K562 (cell line): ENCODE measurements at regions not wholly inside any gene's neighbourhood (a gene's known extent, or its start where the extent isn't known, plus 50 kb on each side); places are given as distances from the start of the nearest gene placed in this dataset.

Source experiments
- ATAC-seq: fragments of 200-7000 bp; cut with Tn5 transposase; 3 replicates; pipeline ENCODE4 v1.9.1; 2020; ENCODE audit warnings: moderate library complexity
- BruUV-seq: library from RNA; stranded (reverse); fragments of 400-500 nt; replicated peaks from 2 replicates; lab custom pipeline; 2021; lab: Mats Ljungman, UMichigan
- CTCF ChIA-PET: fragments of 300-600 bp; formaldehyde crosslinking; extraction: SDS; loops from one replicate; lab custom pipeline; 2021; ENCODE audit warnings: low intra/inter-chr PET ratio; lab: Yijun Ruan, JAX
- POLR2A ChIA-PET: fragments of 300-600, 350-650 bp; sonication (Branson Sonifier 250); formaldehyde crosslinking; extraction: SDS; loops from one replicate; lab custom pipeline; 2021; ENCODE audit warnings: antibody characterized with exemption, inconsistent platforms; lab: Yijun Ruan, JAX
- DNase-seq, 4 experiments: peaks; one replicate each; pipeline versions ENCODE4 v3.0.0 to v3.0.0-alpha.2; 2011 to 2018; ENCODE audit warnings: low spot score in 3 of 4, mixed read lengths in 3 of 4; ENCODE audit errors: extremely low read depth in 1 of 4
- FAIRE-seq: peaks from 2 replicates; lab custom pipeline; 2011; peaks lifted over from hg19 to GRCh38; lab: Jason Lieb, UNC
- H2AFZ ChIP-seq: 2 replicates; pipeline ENCODE4 v1.6.0; 2011; ENCODE audit warnings: low read depth, low read length, control low read depth, inconsistent platforms
- H3K27ac ChIP-seq: fragments of 200-600 bp; 3 replicates; pipeline ENCODE4 v1.8.0; 2011; ENCODE audit warnings: low read depth, mild to moderate bottlenecking, control low read depth, inconsistent platforms, low read length, moderate library complexity, mixed read lengths; ENCODE audit errors: extremely low read depth
- H3K27me3 ChIP-seq, 2 experiments: fragments of 300-600 bp in 1 of 2; 2 replicates in 1 of 2; 3 replicates in 1 of 2; pipeline versions ENCODE4 v1.6.0 to v1.8.0; 2011; ENCODE audit warnings: inconsistent platforms in 2 of 2, low read length in 2 of 2, mild to moderate bottlenecking in 1 of 2, mixed read lengths in 1 of 2, moderate library complexity in 1 of 2; ENCODE audit not compliant: control insufficient read depth in 2 of 2, insufficient read depth in 2 of 2
- H3K36me3 ChIP-seq: fragments of 300-600 bp; 3 replicates; pipeline ENCODE4 v1.8.0; 2011; ENCODE audit warnings: mild to moderate bottlenecking, low read length, inconsistent platforms; ENCODE audit not compliant: control insufficient read depth, insufficient read depth
- H3K4me1 ChIP-seq, 2 experiments: fragments of 200-600 bp in 1 of 2; replicated peaks in 1 of 2; 2 replicates in 1 of 2; 3 replicates in 1 of 2; pipeline versions ENCODE4 v1.5.1 to v1.8.0; 2011; ENCODE audit warnings: inconsistent platforms in 2 of 2, low read length in 2 of 2, mild to moderate bottlenecking in 1 of 2, mixed read lengths in 1 of 2, moderate library complexity in 1 of 2; ENCODE audit not compliant: control insufficient read depth in 2 of 2, insufficient read depth in 2 of 2
- H3K4me2 ChIP-seq: 2 replicates; pipeline ENCODE4 v1.6.1; 2011; ENCODE audit warnings: low read length, control low read depth, inconsistent platforms, mixed read lengths; ENCODE audit not compliant: insufficient read depth
- H3K4me3 ChIP-seq: fragments of 200-600 bp; sonication (generic), shearing (Covaris generic); 2 replicates; pipeline ENCODE4 v1.5.1; 2016; ENCODE audit warnings: control low read depth, inconsistent platforms
- H3K79me2 ChIP-seq: fragments of 200-600 bp; 3 replicates; pipeline ENCODE4 v1.8.0; 2011; ENCODE audit warnings: low read length, inconsistent platforms; ENCODE audit not compliant: control insufficient read depth, insufficient read depth
- H3K9ac ChIP-seq, 2 experiments: 2 replicates each; pipeline versions ENCODE4 v1.6.0 to v1.6.1; 2011; ENCODE audit warnings: low read depth in 2 of 2, low read length in 2 of 2, control low read depth in 1 of 2, inconsistent platforms in 1 of 2, mild to moderate bottlenecking in 1 of 2, mixed read lengths in 1 of 2; ENCODE audit not compliant: insufficient read depth in 1 of 2
- H3K9me1 ChIP-seq: one replicate; pipeline ENCODE4 v1.6.0; 2011; ENCODE audit warnings: inconsistent platforms, mild to moderate bottlenecking, low read length, moderate library complexity; ENCODE audit not compliant: control insufficient read depth, insufficient read depth
- H3K9me3 ChIP-seq: replicated peaks from 2 replicates; pipeline ENCODE4 v1.5.1; 2011; ENCODE audit warnings: low read depth, low read length, inconsistent platforms; ENCODE audit not compliant: control insufficient read depth, insufficient read depth
- H4K20me1 ChIP-seq: replicated peaks from 2 replicates; pipeline ENCODE4 v1.6.1; 2011; ENCODE audit warnings: low read length, inconsistent platforms, mixed read lengths; ENCODE audit not compliant: control insufficient read depth, insufficient read depth
- ARNT ChIP-seq, 2 experiments: fragments of 450-650 bp; IDR thresholded peaks; 2 replicates each; pipeline ENCODE4 v1.6.1; 2016; ENCODE audit warnings: mild to moderate bottlenecking in 1 of 2
- EP300 ChIP-seq: IDR thresholded peaks from 2 replicates; pipeline ENCODE4 v1.6.1; 2012; ENCODE audit warnings: low read length, improper control_type of control experiment
- ESRRA ChIP-seq: fragments of 450-650 bp; IDR thresholded peaks from 2 replicates; pipeline ENCODE4 v1.6.1; 2014; ENCODE audit warnings: low read depth, mild to moderate bottlenecking, moderate library complexity, borderline replicate concordance
- GATAD2B ChIP-seq: fragments of 450-650 bp; IDR thresholded peaks from 2 replicates; pipeline ENCODE4 v1.6.1; 2017; ENCODE audit warnings: mild to moderate bottlenecking, borderline replicate concordance
- HDAC2 ChIP-seq: fragments of 450-650 bp; IDR thresholded peaks from 2 replicates; pipeline ENCODE4 v1.6.1; 2016; ENCODE audit warnings: mild to moderate bottlenecking
- NBN ChIP-seq: fragments of 450-650 bp; IDR thresholded peaks from 2 replicates; pipeline ENCODE4 v1.6.1; 2016; ENCODE audit warnings: low read depth, mild to moderate bottlenecking
- XRCC3 ChIP-seq: fragments of 450-650 bp; IDR thresholded peaks from 2 replicates; pipeline ENCODE4 v1.6.1; 2017; ENCODE audit warnings: mild to moderate bottlenecking, moderate library complexity
- YY1 ChIP-seq, 3 experiments: IDR thresholded peaks; 2 replicates each; pipeline ENCODE4 v1.6.1; 2011; ENCODE audit warnings: low read length in 2 of 3, mild to moderate bottlenecking in 2 of 3, moderate library complexity in 2 of 3, borderline replicate concordance in 1 of 3, control low read depth in 1 of 3, low read depth in 1 of 3; ENCODE audit not compliant: insufficient read depth in 3 of 3, insufficient replicate concordance in 2 of 3, control insufficient read depth in 1 of 3, insufficient read length in 1 of 3; ENCODE audit errors: extremely low read depth in 1 of 3
- ZNF121 ChIP-seq: sonication (generic); formaldehyde crosslinking; conservative IDR thresholded peaks from 2 replicates; pipeline ENCODE4 v1.8.0; 2022; ENCODE audit warnings: missing genetic modification reagents
- ZNF143 ChIP-seq: sonication (generic); formaldehyde crosslinking; IDR thresholded peaks from 2 replicates; pipeline ENCODE4 v1.9.0; 2022; ENCODE audit warnings: mild to moderate bottlenecking, missing genetic modification reagents
- ZNF146 ChIP-seq: IDR thresholded peaks from one replicate; pipeline ENCODE4 v1.6.1; 2018; ENCODE audit warnings: missing compliant biosample characterization; ENCODE audit not compliant: unreplicated experiment
- ZNF445 ChIP-seq: fragments of 250-450 bp; sonication (Bioruptor Pico); IDR thresholded peaks from 2 replicates; pipeline ENCODE4 v1.4.0; 2020; ENCODE audit warnings: low read depth, mild to moderate bottlenecking, moderate library complexity
- ZNF695 ChIP-seq: fragments of 450-650 bp; formaldehyde crosslinking; IDR thresholded peaks from 2 replicates; pipeline ENCODE4 v1.4.0; 2020; ENCODE audit warnings: mild to moderate bottlenecking, moderate library complexity
- ZNF696 ChIP-seq: fragments of 250-450 bp; sonication (Bioruptor Pico); conservative IDR thresholded peaks from 2 replicates; pipeline ENCODE4 v1.4.0; 2020; ENCODE audit warnings: mild to moderate bottlenecking, moderate library complexity
- ZNF780A ChIP-seq: fragments of 250-450 bp; sonication (Bioruptor Pico); IDR thresholded peaks from 2 replicates; pipeline ENCODE4 v1.5.0; 2021; ENCODE audit warnings: mild to moderate bottlenecking
- WGBS: fragments of 100-300 bp; shearing (Covaris generic); methylation state at CpG from one replicate; pipeline ENCODE4 v1.1.6; 2016; ENCODE audit warnings: low coverage, mixed read lengths; ENCODE audit not compliant: insufficient coverage; ENCODE audit errors: missing lambda C conversion rate; 5-methylcytosine and 5-hydroxymethylcytosine counted together
- in situ Hi-C: fragments of 300-500 bp; cut with MboI; formaldehyde crosslinking; loops from 4 replicates; pipeline ENCODE4 v1.15.0; 2018; ENCODE audit warnings: inconsistent platforms, mixed read lengths
- intact Hi-C: fragments of 100-400 bp; cut with micrococcal nuclease; formaldehyde crosslinking; loops from 2 replicates; pipeline ENCODE4 v1.14.2; 2022

DNA sequence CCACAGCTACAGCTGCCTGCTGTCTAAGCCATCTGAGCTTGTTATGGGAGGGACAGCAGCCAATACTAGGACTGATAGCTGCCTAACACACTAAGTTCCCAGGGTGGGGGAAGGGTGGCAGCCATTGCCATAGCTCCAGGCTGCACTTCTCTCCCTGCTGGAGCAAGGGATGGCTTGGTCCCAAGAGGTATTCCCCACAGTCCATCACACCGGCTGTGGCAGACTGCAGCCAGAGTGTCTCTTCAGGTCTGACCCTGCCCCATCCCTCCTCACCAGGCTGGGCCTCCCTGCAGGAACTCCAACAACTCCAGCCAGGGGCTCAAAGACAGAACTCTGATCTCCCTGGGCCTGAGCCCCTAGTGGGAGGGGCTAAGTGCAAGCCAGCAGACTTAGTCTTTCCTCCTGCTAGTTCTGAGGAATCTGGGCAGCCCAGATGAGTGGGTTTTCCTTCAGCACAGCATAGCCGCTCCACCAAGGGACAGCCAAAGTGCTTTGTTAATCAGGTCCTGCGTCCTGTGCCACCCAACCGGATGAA, 632.1 kb downstream of the SOCS6 start:
- TF ChIP-seq NBN (no peak), ZNF146 (CRISPR knock-in tag) (no peak), EP300 (no peak), GATAD2B (no peak), ZNF696 (no peak), ZNF780A (CRISPR knock-in tag) (no peak), ARNT (IDR thresholded peaks at IDR 0.05) (no peak), ZNF695 (CRISPR knock-in tag) (no peak), ZNF143 (CRISPR knock-in tag) (no peak), ZNF121 (CRISPR knock-in tag) (no peak), HDAC2 (no peak), ZNF445 (CRISPR knock-in tag) (no peak), ESRRA (no peak), XRCC3 (no peak), YY1 (IDR thresholded peaks at IDR 0.05; ENCODE audit: borderline replicate concordance in 1 of 3, control insufficient read depth in 1 of 3, extremely low read depth in 1 of 3, insufficient read depth in 3 of 3, insufficient read length in 1 of 3, insufficient replicate concordance in 2 of 3, low read depth in 1 of 3, low read length in 2 of 3) (no peak)
- H3K27ac ChIP-seq = no peak overlapping the region
- no TSS peak for BruUV-seq
- in situ Hi-C loops = no loop called here
- no peak for DNase-seq
- H3K79me2 ChIP-seq = no peaks in the 10 kb centered on the region
- ChIA-PET CTCF (no interaction called here), POLR2A (no interaction called here)
- no peaks in the 10 kb centered on the region for H3K4me1 ChIP-seq
- no peak overlapping the region for H3K9ac ChIP-seq
- H3K4me3 ChIP-seq = no peak overlapping the region
- H2AFZ ChIP-seq = no peak overlapping the region
- ATAC-seq = no peak
- intact Hi-C loops = no loop called here
- H3K4me2 ChIP-seq = no peak overlapping the region
- 0% methylated on average over 3 of the region's 4 CpGs for WGBS
- FAIRE-seq = no peak
- no peaks in the 10 kb centered on the region for H3K27me3 ChIP-seq
- H3K36me3 ChIP-seq = no peaks in the 10 kb centered on the region
- H4K20me1 ChIP-seq = no peaks in the 10 kb centered on the region
- no peaks in the 10 kb centered on the region for H3K9me1 ChIP-seq
- H3K9me3 ChIP-seq = no peaks in the 10 kb centered on the region
